BJ (cell line): ENCODE measurements at regions not wholly inside any gene's neighbourhood (a gene's known extent, or its start where the extent isn't known, plus 50 kb on each side); places are given as distances from the start of the nearest gene placed in this dataset.
A peak's percentile ranks its signal among the peaks of the same experiment; 100 is the strongest.

ENCODE experiments used
- CTCF ChIA-PET: fragments of 350-600 bp; formaldehyde crosslinking; extraction: SDS; loops from one replicate; lab custom pipeline; 2021; ENCODE audit warnings: antibody characterized with exemption, inconsistent platforms; lab: Yijun Ruan, JAX
- POLR2A ChIA-PET: fragments of 300-600 bp; sonication (Branson Sonifier 250); formaldehyde crosslinking; extraction: SDS; loops from one replicate; lab custom pipeline; 2021; ENCODE audit warnings: antibody characterized with exemption; lab: Charles Lee
- DNase-seq: peaks from one replicate; pipeline ENCODE4 v3.0.0-alpha.2; 2011; ENCODE audit warnings: low read depth
- H3K27me3 ChIP-seq: 2 replicates; pipeline ENCODE4 v1.6.0; 2011; ENCODE audit warnings: low read length; ENCODE audit not compliant: control insufficient read depth, insufficient read depth
- H3K36me3 ChIP-seq: 2 replicates; pipeline ENCODE4 v1.5.1; 2011; ENCODE audit warnings: low read length; ENCODE audit not compliant: control insufficient read depth, insufficient read depth
- H3K4me3 ChIP-seq: 2 replicates; pipeline ENCODE4 v1.5.1; 2011; ENCODE audit warnings: low read depth, mild to moderate bottlenecking, control low read depth, low read length
- CTCF ChIP-seq: IDR thresholded peaks from 2 replicates; pipeline ENCODE4 v1.5.1; 2011; ENCODE audit warnings: low read depth, mild to moderate bottlenecking, control low read depth, inconsistent platforms, low read length, moderate library complexity; ENCODE audit not compliant: insufficient read depth

GRCh38 chr3:72313308-72313707, 528.4 kb upstream of the PROK2 start:
- no peak for TF ChIP-seq CTCF
- ChIA-PET POLR2A (interaction anchor here (0.6 kb wide), 1 partner anchor 72 kb away, joined by 3 read pairs; no protein-coding TSS in a partner anchor), CTCF (no interaction called here)
- Histone ChIP-seq H3K27me3 (no peaks in the 10 kb centered on the region), H3K36me3 (no peaks in the 10 kb centered on the region), H3K4me3 (no peak overlapping the region)
- DNase-seq, result no peak

GRCh38 chr3:72312339-72312738, 527.4 kb upstream of the PROK2 start:
- Histone ChIP-seq H3K4me3 (no peak overlapping the region), H3K27me3 (no peaks in the 10 kb centered on the region), H3K36me3 (no peaks in the 10 kb centered on the region)
- no peak for TF ChIP-seq CTCF
- CTCF ChIA-PET, result no interaction called here
- no peak for DNase-seq
- POLR2A ChIA-PET, result no interaction called here

- ChIA-PET CTCF (no interaction called here), POLR2A (interaction anchor here (0.7 kb wide), 1 partner anchor 1214 kb away, joined by 3 read pairs; no protein-coding TSS in a partner anchor)
- Histone ChIP-seq H3K4me3 (no peak overlapping the region), H3K36me3 (no peaks in the 10 kb centered on the region), H3K27me3 (no peaks in the 10 kb centered on the region)
- no peak for DNase-seq
- TF ChIP-seq CTCF, result no peak
These were observed 526.5 kb upstream of the PROK2 start for GRCh38 chr3:72311425-72311824.

- Histone ChIP-seq H3K27me3 (no peaks in the 10 kb centered on the region), H3K36me3 (no peaks in the 10 kb centered on the region), H3K4me3 (no peak overlapping the region)
- no peak for TF ChIP-seq CTCF
- ChIA-PET POLR2A (no interaction called here), CTCF (interaction anchor here (0.6 to 1.1 kb wide), 3 partner anchors 11 to 350 kb away, joined by 3 to 4 read pairs (median 3); no protein-coding TSS in a partner anchor)
- peak; percentile 76 for DNase-seq
These were observed 525.8 kb upstream of the PROK2 start for GRCh38 chr3:72310419-72311380.

GRCh38 chr3:72309661-72310418, 524.9 kb upstream of the PROK2 start:
- ChIA-PET CTCF (interaction anchor here (0.6 to 1.1 kb wide), 4 partner anchors 10 to 349 kb away, joined by 3 to 4 read pairs (median 3); no protein-coding TSS in a partner anchor), POLR2A (no interaction called here)
- DNase-seq, result no peak
- TF ChIP-seq CTCF, result no peak
- Histone ChIP-seq H3K36me3 (no peaks in the 10 kb centered on the region), H3K4me3 (no peak overlapping the region), H3K27me3 (no peaks in the 10 kb centered on the region)
